ENCODE measurements at regions not wholly inside any gene's neighbourhood (a gene's known extent, or its start where the extent isn't known, plus 50 kb on each side); places are given as distances from the start of the nearest gene placed in this dataset.

GRCh38 chr12:91778091-91778832, 367.4 kb downstream of the BTG1 start:
- TF ChIP-seq CTCF (IDR thresholded peaks at IDR 0.05; ENCODE audit: borderline replicate concordance, extremely low read depth, low read length, poor library complexity, severe bottlenecking) = no peak
- TF ChIP-seq EZH2 (IDR thresholded peaks at IDR 0.05; ENCODE audit: borderline replicate concordance, low read depth, low read length, severe bottlenecking) = no peak
